Parathyroid adenoma (tissue), 2 donors: ENCODE measurements at regions not wholly inside any gene's neighbourhood (a gene's known extent, or its start where the extent isn't known, plus 50 kb on each side); places are given as distances from the start of the nearest gene placed in this dataset.

Experiments used
- H2AFZ ChIP-seq: fragments of 300-600 bp; sonication (generic); one replicate; pipeline ENCODE4 v1.7.0; 2017; ENCODE audit warnings: antibody characterized with exemption, mild to moderate bottlenecking
- H3K27ac ChIP-seq: fragments of 300-600 bp; sonication (generic); one replicate; pipeline ENCODE4 v1.7.0; 2017
- H3K27me3 ChIP-seq: fragments of 300-600 bp; sonication (generic); one replicate; pipeline ENCODE4 v1.7.0; 2017; ENCODE audit warnings: low read length; ENCODE audit not compliant: control insufficient read depth, insufficient read depth
- H3K36me3 ChIP-seq: fragments of 300-600 bp; sonication (generic); one replicate; pipeline ENCODE4 v1.7.0; 2017; ENCODE audit warnings: low read length; ENCODE audit not compliant: control insufficient read depth, insufficient read depth
- H3K4me1 ChIP-seq: fragments of 300-600 bp; sonication (generic); one replicate; pipeline ENCODE4 v1.7.0; 2017; ENCODE audit warnings: control low read depth
- H3K4me2 ChIP-seq: fragments of 300-600 bp; sonication (generic); one replicate; pipeline ENCODE4 v1.7.0; 2017; ENCODE audit warnings: low read length
- H3K4me3 ChIP-seq: fragments of 300-600 bp; sonication (generic); one replicate; pipeline ENCODE4 v1.7.0; 2017; ENCODE audit warnings: low read depth, low read length
- H3K79me2 ChIP-seq: fragments of 300-600 bp; sonication (generic); one replicate; pipeline ENCODE4 v1.7.0; 2017; ENCODE audit warnings: control low read depth
- H3K9ac ChIP-seq: fragments of 300-600 bp; sonication (generic); one replicate; pipeline ENCODE4 v1.7.0; 2017; ENCODE audit warnings: mild to moderate bottlenecking
- H3K9me3 ChIP-seq: fragments of 300-600 bp; sonication (generic); one replicate; pipeline ENCODE4 v1.7.0; 2017; ENCODE audit warnings: low read length; ENCODE audit not compliant: control insufficient read depth
- TF ChIP-seq, protein P1 (sequence below): fragments of 300-600 bp; sonication (generic); IDR thresholded peaks from one replicate; pipeline ENCODE4 v1.7.0; 2017; ENCODE audit warnings: antibody characterized with exemption, mild to moderate bottlenecking
- donor health status: primary hyperparathyroidism.

- H2AFZ ChIP-seq: no peak overlapping the region
- H3K4me1 ChIP-seq: no peaks in the 10 kb centered on the region
- no peaks in the 10 kb centered on the region for H3K27me3 ChIP-seq
- no peak overlapping the region for H3K4me2 ChIP-seq
- no peak overlapping the region for H3K9ac ChIP-seq
- no peaks in the 10 kb centered on the region for H3K36me3 ChIP-seq
- no peak overlapping the region for H3K27ac ChIP-seq
- no peak overlapping the region for H3K4me3 ChIP-seq
- TF ChIP-seq, protein P1, sequence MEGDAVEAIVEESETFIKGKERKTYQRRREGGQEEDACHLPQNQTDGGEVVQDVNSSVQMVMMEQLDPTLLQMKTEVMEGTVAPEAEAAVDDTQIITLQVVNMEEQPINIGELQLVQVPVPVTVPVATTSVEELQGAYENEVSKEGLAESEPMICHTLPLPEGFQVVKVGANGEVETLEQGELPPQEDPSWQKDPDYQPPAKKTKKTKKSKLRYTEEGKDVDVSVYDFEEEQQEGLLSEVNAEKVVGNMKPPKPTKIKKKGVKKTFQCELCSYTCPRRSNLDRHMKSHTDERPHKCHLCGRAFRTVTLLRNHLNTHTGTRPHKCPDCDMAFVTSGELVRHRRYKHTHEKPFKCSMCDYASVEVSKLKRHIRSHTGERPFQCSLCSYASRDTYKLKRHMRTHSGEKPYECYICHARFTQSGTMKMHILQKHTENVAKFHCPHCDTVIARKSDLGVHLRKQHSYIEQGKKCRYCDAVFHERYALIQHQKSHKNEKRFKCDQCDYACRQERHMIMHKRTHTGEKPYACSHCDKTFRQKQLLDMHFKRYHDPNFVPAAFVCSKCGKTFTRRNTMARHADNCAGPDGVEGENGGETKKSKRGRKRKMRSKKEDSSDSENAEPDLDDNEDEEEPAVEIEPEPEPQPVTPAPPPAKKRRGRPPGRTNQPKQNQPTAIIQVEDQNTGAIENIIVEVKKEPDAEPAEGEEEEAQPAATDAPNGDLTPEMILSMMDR: no peak
- H3K79me2 ChIP-seq: no peaks in the 10 kb centered on the region
- no peaks in the 10 kb centered on the region for H3K9me3 ChIP-seq
Measured at GRCh38 chr12:90331821-90332220, 623.2 kb downstream of the CCER1 start.

DNA sequence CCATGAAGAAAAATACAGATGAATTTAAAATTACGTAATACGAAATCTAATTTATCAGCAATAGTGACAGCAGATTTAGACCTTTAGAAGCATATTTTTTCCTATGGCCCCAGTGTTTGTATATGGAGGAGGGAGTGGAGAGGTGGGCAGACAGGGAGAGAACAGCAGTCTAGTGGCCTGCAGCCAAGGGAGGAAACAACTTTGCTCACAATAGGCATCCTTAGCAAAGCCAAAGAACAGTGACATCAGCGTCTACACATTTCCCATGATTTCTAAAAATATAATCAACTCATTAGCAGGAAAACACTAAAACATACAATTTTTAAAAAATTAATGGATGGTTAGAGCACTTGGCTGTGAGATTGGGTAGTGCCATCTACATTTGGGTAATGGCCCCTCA lies 622.6 kb upstream of the ATP2B1 start:
- Histone ChIP-seq H3K36me3 (no peaks in the 10 kb centered on the region), H3K4me3 (no peak overlapping the region), H3K27me3 (no peaks in the 10 kb centered on the region), H3K79me2 (no peaks in the 10 kb centered on the region), H3K4me1 (no peaks in the 10 kb centered on the region), H2AFZ (no peak overlapping the region), H3K9me3 (no peaks in the 10 kb centered on the region), H3K9ac (no peak overlapping the region), H3K4me2 (no peak overlapping the region), H3K27ac (no peak overlapping the region)
- TF ChIP-seq, protein P1: no peak

DNA sequence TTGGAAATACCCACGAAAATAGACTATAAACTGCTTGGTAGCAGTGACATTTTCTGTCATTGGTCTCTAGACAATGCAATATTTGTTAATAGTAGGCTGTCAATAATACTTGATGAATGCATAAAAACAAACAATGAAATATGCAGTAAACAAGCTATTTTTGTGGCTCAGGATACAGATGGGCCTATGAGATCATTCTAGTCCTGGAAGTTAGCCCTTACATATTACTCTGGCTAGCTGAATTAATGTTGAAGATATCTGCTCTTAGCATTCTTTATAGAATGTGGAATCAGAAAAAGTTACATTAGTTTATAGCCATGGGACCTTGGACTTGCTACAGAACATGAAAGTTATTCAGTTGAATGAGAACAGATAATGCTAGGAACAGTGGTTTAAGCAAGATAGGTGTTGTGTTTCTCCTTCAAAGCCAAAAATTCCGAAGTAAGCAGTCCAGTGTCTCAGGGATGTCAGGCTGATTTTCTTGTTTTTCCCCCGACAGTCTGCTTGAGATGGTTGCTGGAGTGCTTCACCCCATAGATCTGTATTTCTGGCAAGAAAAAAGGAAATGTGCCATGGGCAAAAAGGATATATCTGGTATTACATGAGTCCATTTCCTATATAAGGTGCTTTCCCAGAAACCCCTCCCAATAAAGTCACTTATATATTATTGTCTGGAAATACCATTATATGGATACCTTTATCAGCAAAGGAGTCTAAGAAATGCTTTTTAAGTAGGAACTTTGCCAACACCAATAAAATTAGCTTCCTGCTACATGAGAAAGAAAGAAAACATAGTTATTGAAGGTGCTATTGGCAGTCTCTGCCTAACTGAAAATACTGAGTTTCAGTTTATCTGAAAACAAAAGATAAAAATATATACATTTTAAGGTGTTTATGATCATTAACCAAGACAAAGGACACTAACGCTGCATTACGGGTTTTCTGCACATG lies 619.4 kb upstream of the ATP2B1 start:
- Histone ChIP-seq H3K27me3 (no peaks in the 10 kb centered on the region), H3K4me2 (no peak overlapping the region), H3K4me1 (no peaks in the 10 kb centered on the region), H3K9me3 (no peaks in the 10 kb centered on the region), H3K9ac (no peak overlapping the region), H3K4me3 (no peak overlapping the region), H2AFZ (no peak overlapping the region), H3K36me3 (no peaks in the 10 kb centered on the region), H3K27ac (no peak overlapping the region), H3K79me2 (no peaks in the 10 kb centered on the region)
- TF ChIP-seq, protein P1: no peak

DNA sequence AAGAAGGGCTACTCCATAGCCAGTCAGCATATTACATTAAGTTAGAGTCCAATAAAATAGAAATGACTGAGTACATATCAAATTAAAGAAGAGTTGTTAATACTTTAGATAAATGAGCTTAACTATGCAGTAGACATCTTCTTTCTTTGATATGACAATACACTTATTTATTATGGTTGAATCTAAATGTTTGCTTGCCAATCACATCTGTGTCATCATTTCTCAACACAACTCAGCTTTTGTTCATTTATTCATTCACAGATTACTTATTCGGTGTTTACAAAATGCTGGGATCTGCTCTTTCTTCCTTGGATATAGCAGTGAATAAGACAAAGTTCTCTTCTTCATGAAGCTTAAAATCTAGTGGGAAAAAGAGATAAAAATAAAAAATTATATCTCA lies 614.6 kb upstream of the ATP2B1 start:
- H3K36me3 ChIP-seq: no peaks in the 10 kb centered on the region
- no peaks in the 10 kb centered on the region for H3K27me3 ChIP-seq
- H3K79me2 ChIP-seq: no peaks in the 10 kb centered on the region
- H3K9me3 ChIP-seq: no peaks in the 10 kb centered on the region
- H3K9ac ChIP-seq: no peak overlapping the region
- no peak overlapping the region for H3K4me3 ChIP-seq
- TF ChIP-seq, protein P1: no peak
- H3K27ac ChIP-seq: no peak overlapping the region
- no peak overlapping the region for H3K4me2 ChIP-seq
- no peaks in the 10 kb centered on the region for H3K4me1 ChIP-seq
- no peak overlapping the region for H2AFZ ChIP-seq

GRCh38 chr12:90322006-90322405 lies 613.4 kb upstream of the ATP2B1 start:
- Histone ChIP-seq H2AFZ (no peak overlapping the region), H3K9me3 (no peaks in the 10 kb centered on the region), H3K36me3 (no peaks in the 10 kb centered on the region), H3K4me2 (no peak overlapping the region), H3K4me3 (no peak overlapping the region), H3K79me2 (no peaks in the 10 kb centered on the region), H3K27ac (no peak overlapping the region), H3K9ac (no peak overlapping the region), H3K27me3 (no peaks in the 10 kb centered on the region), H3K4me1 (no peaks in the 10 kb centered on the region)
- TF ChIP-seq, protein P1: no peak
